ENCODE measurements at regions not wholly inside any gene's neighbourhood (a gene's known extent, or its start where the extent isn't known, plus 50 kb on each side); places are given as distances from the start of the nearest gene placed in this dataset.

- DNase-seq (ENCODE audit: low spot score) = no peak
- Histone ChIP-seq H3K9ac (ENCODE audit: low read depth in 1 of 2, low read length in 2 of 2) (no peak overlapping the region), H3K4me1 (ENCODE audit: control insufficient read depth in 4 of 4, insufficient read depth in 4 of 4, low read length in 3 of 4) (no peaks in the 10 kb centered on the region), H3K9me3 (ENCODE audit: control insufficient read depth in 4 of 4, low read length in 3 of 4) (no peaks in the 10 kb centered on the region), H3K27ac (ENCODE audit: low read depth in 1 of 2, low read length in 2 of 2) (no peak overlapping the region), H3K36me3 (ENCODE audit: control insufficient read depth in 4 of 4, insufficient read depth in 3 of 4, low read depth in 1 of 4, low read length in 3 of 4) (no peaks in the 10 kb centered on the region), H3K4me3 (ENCODE audit: low read depth in 1 of 3, low read length in 3 of 3) (no peak overlapping the region), H3K27me3 (ENCODE audit: control insufficient read depth in 4 of 4, insufficient read depth in 4 of 4, low read length in 3 of 4) (no peaks in the 10 kb centered on the region)
- TF ChIP-seq EGR1 (IDR thresholded peaks at IDR 0.05; ENCODE audit: low read depth in 2 of 2) (no peak), HNF4A (conservative IDR thresholded peaks at IDR 0.05) (no peak), YY1 (IDR thresholded peaks at IDR 0.05) (no peak), ATF3 (IDR thresholded peaks at IDR 0.05) (no peak), FOXA2 (IDR thresholded peaks at IDR 0.05) (no peak), TAF1 (conservative IDR thresholded peaks at IDR 0.05) (no peak), ZBTB33 (IDR thresholded peaks at IDR 0.05) (no peak), MAX (IDR thresholded peaks at IDR 0.05) (no peak), GABPA (IDR thresholded peaks at IDR 0.05 in 1 of 2, conservative IDR thresholded peaks at IDR 0.05 in 1 of 2) (no peak), REST (IDR thresholded peaks at IDR 0.05) (no peak), NR2F2 (IDR thresholded peaks at IDR 0.05) (no peak), SP1 (IDR thresholded peaks at IDR 0.05) (no peak), JUND (IDR thresholded peaks at IDR 0.05) (no peak), HNF4G (IDR thresholded peaks at IDR 0.05) (no peak), RAD21 (IDR thresholded peaks at IDR 0.05) (no peak)
- WGBS = 61% methylated on average over 3 of the region's 3 CpGs
Observed at GRCh38 chr4:103292959-103293358, 94.8 kb upstream of the CENPE start.

- DNase-seq (ENCODE audit: low spot score) = no peak
- H3K27ac ChIP-seq (ENCODE audit: low read depth in 1 of 2, low read length in 2 of 2) = no peak overlapping the region
- H3K9me3 ChIP-seq (ENCODE audit: control insufficient read depth in 4 of 4, low read length in 3 of 4) = no peaks in the 10 kb centered on the region
- WGBS = 46% methylated on average over 4 of the region's 4 CpGs
- H3K4me1 ChIP-seq (ENCODE audit: control insufficient read depth in 4 of 4, insufficient read depth in 4 of 4, low read length in 3 of 4) = no peaks in the 10 kb centered on the region
- no peaks in the 10 kb centered on the region for H3K27me3 ChIP-seq (ENCODE audit: control insufficient read depth in 4 of 4, insufficient read depth in 4 of 4, low read length in 3 of 4)
- no peaks in the 10 kb centered on the region for H3K36me3 ChIP-seq (ENCODE audit: control insufficient read depth in 4 of 4, insufficient read depth in 3 of 4, low read depth in 1 of 4, low read length in 3 of 4)
- H3K4me3 ChIP-seq (ENCODE audit: low read depth in 1 of 3, low read length in 3 of 3) = no peak overlapping the region
- H3K9ac ChIP-seq (ENCODE audit: low read depth in 1 of 2, low read length in 2 of 2) = no peak overlapping the region
- TF ChIP-seq RAD21 (IDR thresholded peaks at IDR 0.05) = no peak
- TF ChIP-seq ATF3 (IDR thresholded peaks at IDR 0.05) = no peak
- no peak for TF ChIP-seq CTCF (IDR thresholded peaks at IDR 0.05; ENCODE audit: low read depth, low read length, missing input control)
- no peak for TF ChIP-seq MAX (IDR thresholded peaks at IDR 0.05)
- no peak for TF ChIP-seq EGR1 (IDR thresholded peaks at IDR 0.05; ENCODE audit: low read depth in 2 of 2)
- no peak for TF ChIP-seq SP1 (IDR thresholded peaks at IDR 0.05)
- TF ChIP-seq FOXA2 (IDR thresholded peaks at IDR 0.05) = no peak
- TF ChIP-seq FOXA1 (IDR thresholded peaks at IDR 0.05) = no peak
- no peak for TF ChIP-seq YY1 (IDR thresholded peaks at IDR 0.05)
- no peak for TF ChIP-seq ZBTB33 (IDR thresholded peaks at IDR 0.05)
- no peak for TF ChIP-seq NR2F2 (IDR thresholded peaks at IDR 0.05)
- no peak for TF ChIP-seq GABPA (IDR thresholded peaks at IDR 0.05 in 1 of 2, conservative IDR thresholded peaks at IDR 0.05 in 1 of 2)
- no peak for TF ChIP-seq HNF4G (IDR thresholded peaks at IDR 0.05)
- no peak for TF ChIP-seq JUND (IDR thresholded peaks at IDR 0.05)
- TF ChIP-seq RXRA (IDR thresholded peaks at IDR 0.05) = no peak
- no peak for TF ChIP-seq HNF4A (conservative IDR thresholded peaks at IDR 0.05)
Observed at GRCh38 chr4:103292373-103292772, 94.2 kb upstream of the CENPE start.

All from liver (tissue), 8 donors.